ENCODE measurements at regions not wholly inside any gene's neighbourhood (a gene's known extent, or its start where the extent isn't known, plus 50 kb on each side); places are given as distances from the start of the nearest gene placed in this dataset.

GRCh38 chrX:40444798-40445496, 135.8 kb upstream of the ATP6AP2 start (continued):
- TF ChIP-seq ZNF784 (CRISPR knock-in tag; IDR thresholded peaks at IDR 0.05; ENCODE audit: borderline replicate concordance) (no peak), MAFG (CRISPR knock-in tag; IDR thresholded peaks at IDR 0.05) (no peak), ZMYM4 (CRISPR knock-in tag; IDR thresholded peaks at IDR 0.05) (no peak), ZBTB2 (CRISPR knock-in tag; IDR thresholded peaks at IDR 0.05; ENCODE audit: low read depth) (no peak), ZNF780A (CRISPR knock-in tag; IDR thresholded peaks at IDR 0.05) (no peak), AFF4 (CRISPR knock-in tag; IDR thresholded peaks at IDR 0.05) (no peak), HNF4A (CRISPR knock-in tag; IDR thresholded peaks at IDR 0.05) (no peak)

Measured in HepG2 (cell line).